Erythroblast (primary cell): ENCODE measurements at regions not wholly inside any gene's neighbourhood (a gene's known extent, or its start where the extent isn't known, plus 50 kb on each side); places are given as distances from the start of the nearest gene placed in this dataset.

Experiments
- GATA1 ChIP-seq: IDR thresholded peaks from 2 replicates; pipeline ENCODE4 v1.6.1; 2011; ENCODE audit warnings: low read depth, mild to moderate bottlenecking, control low read depth, low read length, moderate library complexity
- POLR2A ChIP-seq: IDR thresholded peaks from 2 replicates; pipeline ENCODE4 v1.6.1; 2011; ENCODE audit warnings: mild to moderate bottlenecking, low read length

GRCh38 chr3:28978092-28978491 lies 302.8 kb upstream of the RBMS3 start:
- no peak for TF ChIP-seq POLR2A
- TF ChIP-seq GATA1: no peak
